RWPE1 (cell line): ENCODE measurements at regions not wholly inside any gene's neighbourhood (a gene's known extent, or its start where the extent isn't known, plus 50 kb on each side); places are given as distances from the start of the nearest gene placed in this dataset.
"Not testable (repeated sequence)": the region's sequence is repeated elsewhere in the genome, so short reads cannot be mapped to it uniquely, and the experiment has no call there.

ENCODE experiments used
- CTCF ChIA-PET: fragments of 350-600 bp; sonication (Branson Sonifier 250); formaldehyde crosslinking; extraction: SDS; loops from one replicate; lab custom pipeline; 2021; lab: Yijun Ruan, JAX
- POLR2A ChIA-PET: fragments of 400-600 bp; formaldehyde crosslinking; extraction: SDS; loops from one replicate; lab custom pipeline; 2020; ENCODE audit warnings: antibody characterized with exemption; ENCODE audit not compliant: low non-redundant PET; lab: Yijun Ruan, JAX
- DNase-seq: peaks from one replicate; pipeline ENCODE4 v3.0.0; 2012; ENCODE audit warnings: low spot score
- H3K27ac ChIP-seq: fragments of 450-650 bp; 2 replicates; pipeline ENCODE4 v1.5.1; 2017
- CTCF ChIP-seq: fragments of 450-650 bp; conservative IDR thresholded peaks from 2 replicates; pipeline ENCODE4 v1.5.1; 2017; ENCODE audit warnings: low read depth, mild to moderate bottlenecking

GRCh38 chr2:150802635-150803034 lies 315.2 kb upstream of the RND3 start:
- no peak for TF ChIP-seq CTCF
- DNase-seq, result no peak
- ChIA-PET CTCF (no interaction called here), POLR2A (no interaction called here)
- no peak overlapping the region for H3K27ac ChIP-seq

- POLR2A ChIA-PET, DNase-seq, H3K27ac ChIP-seq, CTCF ChIA-PET: not testable (repeated sequence)
These were observed 308.8 kb upstream of the RND3 start for GRCh38 chr2:150796236-150796635.

- ChIA-PET CTCF (no interaction called here), POLR2A (no interaction called here)
- no peak overlapping the region for H3K27ac ChIP-seq
- no peak for DNase-seq
- TF ChIP-seq CTCF, result no peak
These were observed 305.4 kb upstream of the RND3 start for GRCh38 chr2:150792780-150793300.

GRCh38 chr2:150791567-150791966 lies 304.1 kb upstream of the RND3 start:
- DNase-seq, result no peak
- ChIA-PET POLR2A (no interaction called here), CTCF (no interaction called here)

GRCh38 chr2:150789376-150789905 lies 302.0 kb upstream of the RND3 start:
- TF ChIP-seq CTCF, result no peak
- ChIA-PET CTCF (interaction anchor here (0.7 kb wide), 1 partner anchor 940 kb away, joined by 3 read pairs; no protein-coding TSS in a partner anchor), POLR2A (no interaction called here)
- H3K27ac ChIP-seq, result no peak overlapping the region
- no peak for DNase-seq

More at GRCh38 chr2:150791567-150791966, 304.1 kb upstream of the RND3 start:
- no peak for TF ChIP-seq CTCF
- no peak overlapping the region for H3K27ac ChIP-seq

- H3K27ac ChIP-seq, result no peak overlapping the region
- ChIA-PET POLR2A (no interaction called here), CTCF (interaction anchor here (0.6 to 0.7 kb wide), 2 partner anchors 15 to 939 kb away, joined by 3 to 4 read pairs; no protein-coding TSS in a partner anchor)
- DNase-seq, result no peak
- no peak for TF ChIP-seq CTCF
These were observed 301.1 kb upstream of the RND3 start for GRCh38 chr2:150788426-150789140.

GRCh38 chr2:150787353-150788093 lies 300.1 kb upstream of the RND3 start:
- ChIA-PET CTCF (no interaction called here), POLR2A (no interaction called here)
- TF ChIP-seq CTCF, result no peak

More at GRCh38 chr2:150787353-150788093, 300.1 kb upstream of the RND3 start:
- no peak overlapping the region for H3K27ac ChIP-seq
- no peak for DNase-seq
